ACC112 (cell line): ENCODE measurements at regions not wholly inside any gene's neighbourhood (a gene's known extent, or its start where the extent isn't known, plus 50 kb on each side); places are given as distances from the start of the nearest gene placed in this dataset.

Experiments
- H2AFZ ChIP-seq: fragments of 200-600 bp; sonication (generic); one replicate; pipeline ENCODE4 v1.6.0; 2017; ENCODE audit warnings: antibody characterized with exemption, low read length; ENCODE audit not compliant: unreplicated experiment
- H3K27ac ChIP-seq: fragments of 200-600 bp; sonication (generic); 2 replicates; pipeline ENCODE4 v1.5.1; 2014; ENCODE audit warnings: low read depth, mild to moderate bottlenecking, antibody characterized with exemption, low read length, moderate library complexity
- H3K27me3 ChIP-seq: fragments of 200-600 bp; sonication (generic); 2 replicates; pipeline ENCODE4 v1.6.1; 2014; ENCODE audit warnings: mild to moderate bottlenecking, antibody characterized with exemption, low read length, moderate library complexity, mixed read lengths; ENCODE audit not compliant: insufficient read depth
- H3K36me3 ChIP-seq: fragments of 200-600 bp; sonication (generic); 2 replicates; pipeline ENCODE4 v1.6.1; 2016; ENCODE audit warnings: mild to moderate bottlenecking, antibody characterized with exemption, low read length, moderate library complexity, mixed read lengths; ENCODE audit not compliant: insufficient read depth
- H3K4me1 ChIP-seq: fragments of 200-600 bp; sonication (generic); one replicate; pipeline ENCODE4 v1.6.1; 2016; ENCODE audit warnings: low read length, mixed read lengths; ENCODE audit not compliant: insufficient read depth, unreplicated experiment, control insufficient read depth
- H3K4me3 ChIP-seq: fragments of 200-600 bp; sonication (generic); 2 replicates; pipeline ENCODE4 v1.5.1; 2014; ENCODE audit warnings: mild to moderate bottlenecking, low read depth, low read length
- H3K79me2 ChIP-seq: fragments of 200-600 bp; sonication (generic); one replicate; pipeline ENCODE4 v1.6.0; 2016; ENCODE audit warnings: low read length; ENCODE audit not compliant: control insufficient read depth, unreplicated experiment, insufficient read depth

DNA sequence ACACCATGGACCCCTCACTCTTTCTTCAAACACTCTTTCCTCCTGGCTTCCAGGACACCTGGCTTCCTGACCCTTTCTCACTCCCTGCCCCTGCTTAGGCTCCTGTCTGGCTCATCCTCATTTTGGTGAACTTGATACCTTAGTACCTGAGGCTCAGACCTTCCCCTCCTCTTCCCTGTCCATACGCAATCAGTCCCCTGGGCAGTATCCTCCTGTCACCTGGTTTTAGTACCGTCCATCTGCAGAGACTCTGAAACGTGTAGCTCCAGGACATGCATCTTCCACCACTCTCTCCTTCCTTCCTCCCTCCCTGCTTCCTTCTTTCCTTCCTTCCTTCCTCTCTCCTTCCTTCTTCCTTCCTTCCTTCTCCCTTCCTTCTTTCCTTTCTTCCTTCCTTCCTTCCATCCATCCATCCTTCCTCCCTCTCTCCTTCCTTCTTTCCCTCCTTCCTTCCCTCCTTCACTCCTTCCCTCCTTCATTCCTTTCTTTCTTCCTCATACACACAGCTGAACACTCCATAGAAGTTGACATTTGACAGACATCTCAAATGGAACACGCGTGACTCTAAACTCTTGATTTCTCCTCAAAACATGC, 1488.6 kb downstream of the TBC1D22A start:
- H2AFZ ChIP-seq, result no peak overlapping the region
- H3K27me3 ChIP-seq, result no peaks in the 10 kb centered on the region
- no peaks in the 10 kb centered on the region for H3K4me1 ChIP-seq
- H3K79me2 ChIP-seq, result no peaks in the 10 kb centered on the region
- H3K27ac ChIP-seq, result no peak overlapping the region
- no peak overlapping the region for H3K4me3 ChIP-seq
- H3K36me3 ChIP-seq, result no peaks in the 10 kb centered on the region

DNA sequence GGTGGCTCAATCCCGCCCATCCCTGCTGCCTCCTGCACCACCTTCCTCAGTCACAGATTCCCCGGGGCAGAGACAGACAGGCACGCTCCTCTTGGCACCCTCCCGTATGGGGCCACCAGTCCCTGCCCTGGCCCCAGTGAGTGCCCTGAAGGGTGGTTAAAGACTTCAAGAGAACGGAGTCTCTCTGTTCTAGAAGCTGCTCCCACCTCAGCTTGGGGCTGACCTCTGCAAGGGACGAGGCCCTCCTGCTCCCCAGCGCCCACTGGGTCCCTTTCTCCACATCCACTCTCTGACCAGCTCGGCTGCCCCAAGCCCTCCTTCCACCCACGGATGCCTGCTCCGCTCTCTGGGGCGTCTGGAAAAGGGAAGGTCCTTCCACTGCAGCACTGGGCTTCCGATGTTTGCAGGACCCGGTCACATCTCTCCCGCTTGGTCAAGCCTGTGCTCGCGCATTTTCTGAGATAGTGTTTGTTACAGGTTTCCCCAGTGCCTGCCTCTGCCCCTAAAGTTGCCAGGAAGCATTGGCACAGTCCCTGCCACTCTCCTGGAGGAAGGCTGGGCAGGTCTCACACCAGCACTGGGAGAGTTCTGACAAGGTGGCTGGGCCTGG, 1487.9 kb downstream of the TBC1D22A start:
- H3K36me3 ChIP-seq, result no peaks in the 10 kb centered on the region
- H3K4me3 ChIP-seq, result no peak overlapping the region
- no peaks in the 10 kb centered on the region for H3K4me1 ChIP-seq
- H3K79me2 ChIP-seq, result no peaks in the 10 kb centered on the region
- H3K27ac ChIP-seq, result no peak overlapping the region
- H2AFZ ChIP-seq, result no peak overlapping the region
- H3K27me3 ChIP-seq, result no peaks in the 10 kb centered on the region

DNA sequence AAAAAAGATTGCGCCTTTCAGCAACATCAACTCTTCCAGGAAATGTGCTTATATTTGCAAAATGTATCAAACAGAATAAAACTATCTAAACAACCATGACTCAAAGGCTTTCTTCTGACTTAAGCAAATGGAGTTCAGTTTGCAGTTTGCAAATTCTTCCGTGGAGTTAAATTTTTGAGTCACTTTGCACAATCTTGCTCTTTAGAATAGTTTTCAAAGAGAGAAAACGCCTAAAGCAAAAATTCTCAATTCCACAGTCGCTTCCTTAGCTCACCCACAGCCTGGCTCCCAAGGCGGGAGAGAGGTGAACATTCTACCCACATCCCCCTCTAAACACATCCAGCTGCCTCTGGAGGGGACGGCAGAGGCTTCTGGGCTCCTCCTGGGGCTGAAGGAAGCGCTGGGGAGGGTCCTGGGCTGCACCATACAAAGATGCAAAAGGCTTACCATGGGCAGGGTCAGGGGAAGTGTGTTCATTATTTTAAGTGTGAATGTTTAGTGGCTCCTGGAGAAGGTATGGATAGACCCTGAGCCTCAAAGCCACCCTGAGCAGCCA, 1487.3 kb downstream of the TBC1D22A start:
- Histone ChIP-seq H3K79me2 (no peaks in the 10 kb centered on the region), H3K27me3 (no peaks in the 10 kb centered on the region), H3K4me1 (no peaks in the 10 kb centered on the region), H3K36me3 (no peaks in the 10 kb centered on the region), H3K4me3 (no peak overlapping the region), H3K27ac (no peak overlapping the region), H2AFZ (no peak overlapping the region)

DNA sequence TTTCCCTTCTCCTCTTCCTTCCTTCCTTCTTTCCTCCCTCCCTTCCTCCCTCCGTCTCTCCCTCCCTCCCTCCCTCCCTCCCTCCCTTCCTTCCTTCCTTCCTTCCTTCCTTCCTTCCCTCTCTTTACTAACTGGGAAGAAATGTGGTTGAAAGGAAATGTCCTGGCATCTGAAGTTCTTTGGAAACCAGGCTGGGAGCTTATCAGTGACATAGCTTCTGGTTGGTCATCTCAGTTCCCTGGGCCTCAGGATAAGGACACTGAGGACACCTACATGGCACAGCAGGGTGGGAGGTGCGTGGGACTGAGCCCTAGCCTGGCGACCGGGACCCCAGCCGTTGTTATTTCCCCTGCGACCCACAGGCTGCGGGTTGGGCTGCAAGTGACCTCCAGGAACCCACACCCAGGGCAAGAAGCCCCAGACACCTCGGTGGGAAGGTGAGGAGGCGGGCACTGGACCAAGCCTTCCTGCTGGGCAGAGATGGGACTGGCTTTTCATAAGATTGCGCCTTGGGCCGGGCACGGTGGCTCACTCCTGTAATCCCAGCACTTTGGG, 1486.5 kb downstream of the TBC1D22A start:
- no peaks in the 10 kb centered on the region for H3K4me1 ChIP-seq
- H3K4me3 ChIP-seq, result no peak overlapping the region
- H3K36me3 ChIP-seq, result no peaks in the 10 kb centered on the region
- H2AFZ ChIP-seq, result no peak overlapping the region
- H3K79me2 ChIP-seq, result no peaks in the 10 kb centered on the region
- H3K27ac ChIP-seq, result no peak overlapping the region
- no peaks in the 10 kb centered on the region for H3K27me3 ChIP-seq

DNA sequence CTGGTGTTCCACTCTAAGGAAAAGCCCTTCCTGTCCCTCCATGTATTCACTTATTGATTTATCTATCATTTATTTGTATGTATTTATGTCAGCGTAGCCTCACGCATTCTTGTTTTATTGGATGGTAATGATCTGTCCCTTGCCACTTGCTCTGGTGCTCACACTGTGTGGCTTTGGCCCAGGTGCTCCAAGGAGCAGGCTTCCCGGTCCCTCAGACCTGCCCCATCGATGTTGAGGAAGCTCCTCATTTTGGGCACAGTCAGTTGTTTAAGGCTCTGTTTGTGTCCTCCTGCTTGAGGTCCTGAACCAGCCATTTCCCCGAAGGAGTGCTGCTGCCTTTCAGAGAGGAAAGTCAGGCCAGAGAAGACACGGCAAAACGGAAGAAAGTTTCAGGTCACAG, 1485.4 kb downstream of the TBC1D22A start:
- H2AFZ ChIP-seq, result no peak overlapping the region
- no peak overlapping the region for H3K27ac ChIP-seq
- no peaks in the 10 kb centered on the region for H3K36me3 ChIP-seq
- no peaks in the 10 kb centered on the region for H3K79me2 ChIP-seq
- no peaks in the 10 kb centered on the region for H3K4me1 ChIP-seq
- no peaks in the 10 kb centered on the region for H3K27me3 ChIP-seq
- H3K4me3 ChIP-seq, result no peak overlapping the region

DNA sequence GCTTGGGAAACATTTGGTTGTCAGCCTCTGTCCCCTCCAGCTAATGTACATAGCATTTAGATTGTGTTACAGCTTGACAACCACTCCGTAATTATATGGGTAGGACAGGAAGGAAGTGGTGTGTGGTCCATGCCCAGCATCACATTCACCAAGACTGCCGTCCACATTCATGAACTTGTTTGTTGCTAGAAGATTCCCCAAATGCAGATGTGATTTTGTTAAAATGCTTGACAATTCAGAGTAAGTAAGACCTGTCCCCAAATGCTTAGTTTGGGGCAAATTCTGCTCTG, 1482.7 kb downstream of the TBC1D22A start:
- H3K36me3 ChIP-seq, result no peaks in the 10 kb centered on the region
- H3K27ac ChIP-seq, result no peak overlapping the region
- H3K79me2 ChIP-seq, result no peaks in the 10 kb centered on the region
- no peaks in the 10 kb centered on the region for H3K4me1 ChIP-seq
- no peaks in the 10 kb centered on the region for H3K27me3 ChIP-seq
- H3K4me3 ChIP-seq, result no peak overlapping the region
- no peak overlapping the region for H2AFZ ChIP-seq

DNA sequence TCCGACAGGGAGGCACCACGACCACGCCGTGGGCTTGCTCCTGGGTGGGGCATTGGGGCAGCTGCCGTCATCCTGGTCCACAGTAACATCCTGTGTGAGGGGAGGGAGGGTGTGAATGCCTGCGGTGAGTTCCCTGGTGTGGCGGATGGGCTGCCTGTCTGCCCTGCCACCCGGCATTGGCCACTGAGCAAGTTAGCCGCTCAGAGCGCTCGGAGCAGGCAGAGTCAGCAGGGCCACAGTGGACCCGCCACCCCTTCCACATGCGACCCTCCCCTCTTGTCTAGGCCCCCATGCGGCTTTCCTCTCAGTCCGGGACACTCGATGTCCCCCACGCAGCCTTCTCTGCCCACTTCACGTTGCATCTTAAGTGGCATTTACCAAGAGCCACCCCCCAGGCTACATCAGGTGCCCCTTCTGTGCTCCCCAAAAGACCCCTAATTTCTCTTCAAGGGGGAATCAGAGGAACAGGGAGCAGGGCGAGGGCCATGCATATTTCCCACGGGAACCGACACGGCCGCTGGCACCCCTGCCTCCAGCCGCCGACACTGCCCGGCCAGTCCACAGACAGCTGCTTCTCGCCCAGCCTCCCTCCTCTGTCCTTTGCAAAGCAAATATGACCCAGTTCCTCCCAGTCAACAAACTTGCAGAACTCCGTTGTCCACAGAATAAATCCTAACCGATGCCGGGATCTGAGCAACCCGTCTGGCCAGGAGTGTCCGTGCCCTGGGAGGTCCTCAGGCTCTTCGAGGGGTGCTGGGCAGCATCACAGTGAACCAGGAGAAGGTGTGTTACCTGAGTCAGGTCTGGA, 1482.1 kb downstream of the TBC1D22A start:
- Histone ChIP-seq H3K4me1 (no peaks in the 10 kb centered on the region), H3K27ac (no peak overlapping the region), H3K27me3 (no peaks in the 10 kb centered on the region)

DNA sequence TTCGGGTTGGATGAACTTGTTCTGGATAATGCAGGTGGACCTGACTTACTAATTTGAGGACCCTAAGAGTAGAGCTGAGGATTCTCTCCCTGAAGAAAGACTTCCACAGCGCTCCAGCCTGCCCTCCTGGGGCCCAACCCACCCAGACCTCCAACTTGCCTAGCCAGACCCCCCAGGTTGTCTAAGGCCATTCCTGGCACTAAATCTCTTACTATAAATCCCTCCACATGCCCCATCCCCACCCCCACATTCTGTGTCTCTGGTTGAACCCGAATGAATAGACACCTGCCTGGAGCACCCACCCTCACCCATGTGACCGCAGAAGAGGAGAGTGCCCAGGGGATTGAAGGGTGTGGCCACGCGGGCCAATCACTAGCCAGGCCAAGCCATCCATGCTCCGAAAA, 1480.0 kb downstream of the TBC1D22A start:
- H3K79me2 ChIP-seq, result no peaks in the 10 kb centered on the region

More for the DNA sequence above, 1482.1 kb downstream of the TBC1D22A start:
- H3K4me3 ChIP-seq, result no peak overlapping the region
- no peaks in the 10 kb centered on the region for H3K79me2 ChIP-seq
- H3K36me3 ChIP-seq, result no peaks in the 10 kb centered on the region
- H2AFZ ChIP-seq, result no peak overlapping the region

DNA sequence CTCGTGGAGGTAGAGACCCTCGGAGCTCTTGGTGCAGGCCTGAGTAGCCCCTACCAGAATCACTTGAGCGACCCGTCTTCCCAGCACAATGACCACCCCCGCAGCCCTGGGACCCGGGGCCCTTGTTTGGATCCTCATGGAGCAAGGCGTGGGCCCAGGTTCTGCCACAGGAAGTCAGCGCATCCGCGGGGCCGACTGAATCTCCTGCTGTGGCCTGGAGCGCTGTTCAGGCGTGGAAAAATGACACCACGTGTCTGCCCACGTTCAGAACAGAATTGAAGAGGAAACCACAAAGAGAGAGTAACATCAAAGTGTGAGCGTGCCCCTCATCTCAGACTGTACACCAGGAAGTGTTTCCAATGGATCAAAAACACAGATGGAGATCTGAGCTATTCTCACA, 1479.2 kb downstream of the TBC1D22A start:
- H3K4me1 ChIP-seq, result no peaks in the 10 kb centered on the region
- no peaks in the 10 kb centered on the region for H3K79me2 ChIP-seq
- H3K4me3 ChIP-seq, result no peak overlapping the region
- H3K36me3 ChIP-seq, result no peaks in the 10 kb centered on the region
- H3K27me3 ChIP-seq, result no peaks in the 10 kb centered on the region
- no peak overlapping the region for H2AFZ ChIP-seq
- H3K27ac ChIP-seq, result no peak overlapping the region

More for the DNA sequence above, 1480.0 kb downstream of the TBC1D22A start:
- H3K36me3 ChIP-seq, result no peaks in the 10 kb centered on the region
- H3K27me3 ChIP-seq, result no peaks in the 10 kb centered on the region
- H3K4me1 ChIP-seq, result no peaks in the 10 kb centered on the region
- no peak overlapping the region for H3K27ac ChIP-seq
- H3K4me3 ChIP-seq, result no peak overlapping the region
- no peak overlapping the region for H2AFZ ChIP-seq

DNA sequence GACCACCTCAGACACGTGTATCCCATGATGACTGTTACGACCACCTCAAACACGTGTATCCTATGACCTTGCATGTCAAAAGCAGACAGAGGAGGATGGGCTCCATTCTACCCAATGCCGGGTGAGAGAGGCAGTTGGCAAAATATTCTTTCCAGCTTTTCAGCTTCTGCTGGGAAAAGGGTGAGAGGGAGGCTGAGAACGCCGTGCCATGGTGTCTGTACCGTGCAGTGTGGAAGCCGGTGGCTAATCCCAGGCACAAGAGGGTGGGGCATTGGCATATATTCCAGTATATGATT, 1478.4 kb downstream of the TBC1D22A start:
- H3K27ac ChIP-seq, result no peak overlapping the region
- H3K4me1 ChIP-seq, result no peaks in the 10 kb centered on the region
- no peak overlapping the region for H3K4me3 ChIP-seq
- no peaks in the 10 kb centered on the region for H3K79me2 ChIP-seq
- H3K27me3 ChIP-seq, result no peaks in the 10 kb centered on the region
- no peaks in the 10 kb centered on the region for H3K36me3 ChIP-seq
- no peak overlapping the region for H2AFZ ChIP-seq
